ENCODE measurements at regions not wholly inside any gene's neighbourhood (a gene's known extent, or its start where the extent isn't known, plus 50 kb on each side); places are given as distances from the start of the nearest gene placed in this dataset.

DNA sequence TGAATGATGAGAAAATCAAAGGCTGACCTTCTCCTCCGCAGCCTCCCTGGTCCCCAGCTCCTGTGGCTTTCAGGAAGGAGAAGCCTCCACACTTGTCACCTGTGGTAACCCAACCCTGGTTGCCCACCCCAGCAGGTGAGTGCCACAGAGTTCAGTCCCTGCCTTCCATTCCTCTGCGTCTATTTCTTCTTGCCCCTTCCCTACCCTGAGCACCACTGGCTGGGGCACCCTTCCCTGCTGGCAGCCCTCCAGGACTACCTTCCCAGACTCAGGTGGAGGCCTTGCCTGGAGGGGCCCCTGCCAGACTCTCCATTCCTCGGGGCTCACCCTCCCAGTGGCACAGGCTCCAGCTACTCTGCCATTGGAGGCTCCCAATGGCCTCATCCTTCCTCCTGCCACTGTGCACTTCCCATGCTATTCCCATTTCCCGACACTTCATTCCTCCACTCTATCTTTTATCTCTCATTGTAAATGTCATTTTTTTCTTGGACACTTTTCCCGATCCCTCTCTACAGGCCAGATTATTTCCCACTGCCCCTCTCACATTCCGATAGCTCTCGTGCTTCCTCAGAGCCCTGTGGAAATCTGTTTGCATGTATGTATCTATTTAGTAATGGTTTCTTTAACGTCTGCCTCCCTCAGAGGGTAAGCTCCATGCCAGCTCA lies 90.6 kb upstream of the PCBD1 start:
- TF ChIP-seq, protein P1, sequence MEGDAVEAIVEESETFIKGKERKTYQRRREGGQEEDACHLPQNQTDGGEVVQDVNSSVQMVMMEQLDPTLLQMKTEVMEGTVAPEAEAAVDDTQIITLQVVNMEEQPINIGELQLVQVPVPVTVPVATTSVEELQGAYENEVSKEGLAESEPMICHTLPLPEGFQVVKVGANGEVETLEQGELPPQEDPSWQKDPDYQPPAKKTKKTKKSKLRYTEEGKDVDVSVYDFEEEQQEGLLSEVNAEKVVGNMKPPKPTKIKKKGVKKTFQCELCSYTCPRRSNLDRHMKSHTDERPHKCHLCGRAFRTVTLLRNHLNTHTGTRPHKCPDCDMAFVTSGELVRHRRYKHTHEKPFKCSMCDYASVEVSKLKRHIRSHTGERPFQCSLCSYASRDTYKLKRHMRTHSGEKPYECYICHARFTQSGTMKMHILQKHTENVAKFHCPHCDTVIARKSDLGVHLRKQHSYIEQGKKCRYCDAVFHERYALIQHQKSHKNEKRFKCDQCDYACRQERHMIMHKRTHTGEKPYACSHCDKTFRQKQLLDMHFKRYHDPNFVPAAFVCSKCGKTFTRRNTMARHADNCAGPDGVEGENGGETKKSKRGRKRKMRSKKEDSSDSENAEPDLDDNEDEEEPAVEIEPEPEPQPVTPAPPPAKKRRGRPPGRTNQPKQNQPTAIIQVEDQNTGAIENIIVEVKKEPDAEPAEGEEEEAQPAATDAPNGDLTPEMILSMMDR (conservative IDR thresholded peaks at IDR 0.05; ENCODE audit: low read length): no peak
- TF ChIP-seq EZH2phosphoT487 (IDR thresholded peaks at IDR 0.05; ENCODE audit: borderline replicate concordance): no peak

Measured in Loucy (cell line).